Mesothelial cell of epicardium (in vitro differentiated cells): ENCODE measurements at regions not wholly inside any gene's neighbourhood (a gene's known extent, or its start where the extent isn't known, plus 50 kb on each side); places are given as distances from the start of the nearest gene placed in this dataset.
A peak's percentile ranks its signal among the peaks of the same experiment; 100 is the strongest.

Experiments used
- DNase-seq, 2 experiments: peaks; one replicate each; pipeline ENCODE4 v3.0.0; 2021; ENCODE audit warnings: low spot score in 2 of 2; ENCODE audit not compliant: unreplicated experiment in 2 of 2
- H3K27ac Mint-ChIP-seq: 2 replicates; pipeline ENCODE4 v1.8.0; 2021; ENCODE audit warnings: mixed read lengths
- H3K27me3 Mint-ChIP-seq: 2 replicates; pipeline ENCODE4 v1.8.0; 2021; ENCODE audit warnings: low read depth, mixed read lengths
- H3K36me3 Mint-ChIP-seq: 2 replicates; pipeline ENCODE4 v1.8.0; 2021; ENCODE audit warnings: mixed read lengths
- H3K4me1 Mint-ChIP-seq: 2 replicates; pipeline ENCODE4 v1.8.0; 2021; ENCODE audit warnings: mixed read lengths
- H3K4me3 Mint-ChIP-seq: 2 replicates; pipeline ENCODE4 v1.8.0; 2021; ENCODE audit warnings: mild to moderate bottlenecking, moderate library complexity, mixed read lengths
- H3K9me3 Mint-ChIP-seq: 2 replicates; pipeline ENCODE4 v1.8.0; 2021; ENCODE audit warnings: mixed read lengths
- TF ChIP-seq, protein P1 (sequence below): fragments of 200-600 bp; sonication (generic); IDR thresholded peaks from one replicate; pipeline ENCODE4 v1.5.0; 2021; ENCODE audit warnings: antibody characterized with exemption; ENCODE audit not compliant: unreplicated experiment

GRCh38 chr16:26365161-26365940 is 673.6 kb downstream of the HS3ST4 start:
- Mint-ChIP-seq H3K36me3 (no peaks in the 10 kb centered on the region), H3K4me1 (peaks cover 16% of the 10 kb centered on the region), H3K4me3 (no peak overlapping the region), H3K9me3 (no peaks in the 10 kb centered on the region), H3K27ac (peak overlapping the region; percentile 48), H3K27me3 (peaks cover 10% of the 10 kb centered on the region)
- DNase-seq = no peak
- TF ChIP-seq, protein P1, sequence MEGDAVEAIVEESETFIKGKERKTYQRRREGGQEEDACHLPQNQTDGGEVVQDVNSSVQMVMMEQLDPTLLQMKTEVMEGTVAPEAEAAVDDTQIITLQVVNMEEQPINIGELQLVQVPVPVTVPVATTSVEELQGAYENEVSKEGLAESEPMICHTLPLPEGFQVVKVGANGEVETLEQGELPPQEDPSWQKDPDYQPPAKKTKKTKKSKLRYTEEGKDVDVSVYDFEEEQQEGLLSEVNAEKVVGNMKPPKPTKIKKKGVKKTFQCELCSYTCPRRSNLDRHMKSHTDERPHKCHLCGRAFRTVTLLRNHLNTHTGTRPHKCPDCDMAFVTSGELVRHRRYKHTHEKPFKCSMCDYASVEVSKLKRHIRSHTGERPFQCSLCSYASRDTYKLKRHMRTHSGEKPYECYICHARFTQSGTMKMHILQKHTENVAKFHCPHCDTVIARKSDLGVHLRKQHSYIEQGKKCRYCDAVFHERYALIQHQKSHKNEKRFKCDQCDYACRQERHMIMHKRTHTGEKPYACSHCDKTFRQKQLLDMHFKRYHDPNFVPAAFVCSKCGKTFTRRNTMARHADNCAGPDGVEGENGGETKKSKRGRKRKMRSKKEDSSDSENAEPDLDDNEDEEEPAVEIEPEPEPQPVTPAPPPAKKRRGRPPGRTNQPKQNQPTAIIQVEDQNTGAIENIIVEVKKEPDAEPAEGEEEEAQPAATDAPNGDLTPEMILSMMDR = no peak

DNA sequence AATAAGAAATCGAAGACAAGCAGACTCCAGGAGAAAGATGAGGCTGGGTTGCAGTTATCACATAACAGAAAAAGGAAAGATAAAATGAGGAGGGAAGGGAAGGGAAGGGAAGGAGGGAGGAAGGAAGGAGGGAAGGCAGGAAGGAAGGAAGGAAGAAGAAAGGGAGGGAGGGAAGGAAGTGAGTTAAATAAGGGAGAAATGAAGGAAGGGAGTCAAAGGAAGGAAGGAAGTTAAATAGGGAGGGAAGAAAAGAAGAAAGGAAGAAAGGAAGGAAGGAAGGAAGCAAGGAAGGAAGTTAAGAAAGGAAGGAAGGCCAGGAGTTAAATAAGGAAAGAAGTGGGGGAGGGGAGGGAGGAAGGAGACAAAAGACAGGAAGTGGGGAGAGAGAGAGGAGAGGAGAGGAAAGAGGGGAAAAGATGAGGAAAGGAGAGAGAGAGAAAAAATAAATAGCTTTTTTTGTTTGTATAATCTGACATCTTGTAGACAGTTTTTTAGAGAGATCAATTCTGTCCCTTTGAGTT is 679.6 kb downstream of the HS3ST4 start:
- Mint-ChIP-seq H3K36me3 (no peaks in the 10 kb centered on the region), H3K27me3 (peaks cover 2% of the 10 kb centered on the region), H3K4me3 (no peak overlapping the region), H3K27ac (no peak overlapping the region), H3K9me3 (no peaks in the 10 kb centered on the region), H3K4me1 (peaks cover 2% of the 10 kb centered on the region)
- DNase-seq = no peak
- TF ChIP-seq, protein P1 = no peak

- no peaks in the 10 kb centered on the region for H3K27me3 Mint-ChIP-seq
- H3K27ac Mint-ChIP-seq = no peak overlapping the region
- H3K4me1 Mint-ChIP-seq = no peaks in the 10 kb centered on the region
- TF ChIP-seq, protein P1 = no peak
- DNase-seq = no peak
- no peak overlapping the region for H3K4me3 Mint-ChIP-seq
- no peaks in the 10 kb centered on the region for H3K36me3 Mint-ChIP-seq
- peaks cover 4% of the 10 kb centered on the region for H3K9me3 Mint-ChIP-seq
Measured at GRCh38 chr16:26374279-26374925, 682.6 kb downstream of the HS3ST4 start.

GRCh38 chr16:26382586-26382985 is 684.1 kb upstream of the C16orf82 start:
- Mint-ChIP-seq H3K27ac (no peak overlapping the region), H3K27me3 (peaks cover 8% of the 10 kb centered on the region), H3K9me3 (peaks cover 4% of the 10 kb centered on the region), H3K4me1 (peaks cover 14% of the 10 kb centered on the region), H3K4me3 (no peak overlapping the region), H3K36me3 (no peaks in the 10 kb centered on the region)
- TF ChIP-seq, protein P1 = no peak
- DNase-seq = no peak

GRCh38 chr16:26386096-26386495 is 680.6 kb upstream of the C16orf82 start:
- DNase-seq = no peak
- TF ChIP-seq, protein P1 = no peak
- Mint-ChIP-seq H3K27ac (no peak overlapping the region), H3K4me1 (peaks cover 14% of the 10 kb centered on the region), H3K27me3 (peaks cover 8% of the 10 kb centered on the region), H3K4me3 (no peak overlapping the region), H3K36me3 (no peaks in the 10 kb centered on the region), H3K9me3 (no peaks in the 10 kb centered on the region)
